ENCODE measurements at regions not wholly inside any gene's neighbourhood (a gene's known extent, or its start where the extent isn't known, plus 50 kb on each side); places are given as distances from the start of the nearest gene placed in this dataset.

DNA sequence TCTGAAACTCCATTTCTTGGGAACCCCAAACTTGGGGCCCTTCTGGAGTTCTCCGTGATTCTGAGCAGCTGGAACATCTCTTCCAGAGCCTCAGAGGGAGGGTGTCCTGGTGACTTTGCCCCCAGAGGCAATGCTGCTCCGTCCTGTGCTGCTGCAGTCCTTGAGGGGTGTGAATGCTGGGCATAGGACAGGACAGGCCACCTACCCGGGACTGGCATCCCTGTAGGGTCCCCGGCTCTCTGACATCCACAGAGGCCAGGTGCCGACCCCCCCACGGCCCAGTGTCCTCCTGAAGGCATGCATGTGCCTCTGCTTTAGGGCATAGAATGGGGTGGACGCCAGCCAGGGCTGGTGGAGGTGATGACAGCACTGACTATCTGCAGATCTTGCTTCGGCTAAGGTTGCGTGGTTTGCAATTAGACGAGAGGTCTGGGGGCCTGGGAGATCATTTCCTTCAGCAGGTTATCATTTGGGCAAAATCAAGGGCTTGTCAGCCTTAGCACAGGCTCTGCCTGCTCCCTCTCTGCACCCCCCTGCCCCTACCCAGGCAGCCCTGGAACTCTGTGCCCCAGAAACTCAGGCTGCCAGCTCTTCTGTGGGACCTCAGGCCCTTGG is 136.9 kb upstream of the GPR26 start:
- DNase-seq: no peak

DNA sequence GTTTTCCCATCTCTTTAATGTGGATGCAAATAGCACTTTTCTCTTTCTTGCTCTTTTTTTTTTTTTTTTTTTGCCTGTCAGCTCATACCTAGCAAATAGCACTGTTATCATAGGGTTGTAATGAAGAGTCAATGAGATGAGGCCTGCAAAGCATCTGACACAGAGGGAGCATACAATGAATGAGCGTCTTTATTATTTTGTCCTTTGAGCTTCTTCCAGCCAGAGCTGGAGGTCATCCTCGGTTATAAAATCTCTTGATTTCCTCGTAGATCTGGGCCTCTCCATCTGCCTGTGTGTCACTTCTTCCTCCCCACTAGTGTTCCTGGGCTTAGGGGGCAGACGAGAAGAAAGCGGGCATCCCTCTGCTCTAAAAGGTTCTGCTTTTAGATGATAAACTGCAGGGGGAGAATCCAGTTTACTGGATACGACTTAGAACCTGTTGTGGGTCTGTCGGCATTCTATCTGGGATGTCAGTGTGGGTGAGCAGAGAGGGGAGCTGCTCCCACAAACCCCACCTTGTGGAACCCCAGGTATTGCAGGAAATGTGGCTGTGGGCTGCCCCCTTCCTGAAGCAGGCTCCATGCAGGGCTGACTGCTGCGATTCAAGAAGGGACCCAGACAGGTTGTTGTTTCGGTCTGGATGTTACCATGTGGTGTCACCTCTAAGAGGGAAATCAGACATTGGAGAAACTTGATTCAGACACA is 135.8 kb upstream of the GPR26 start:
- no peak for DNase-seq

DNA sequence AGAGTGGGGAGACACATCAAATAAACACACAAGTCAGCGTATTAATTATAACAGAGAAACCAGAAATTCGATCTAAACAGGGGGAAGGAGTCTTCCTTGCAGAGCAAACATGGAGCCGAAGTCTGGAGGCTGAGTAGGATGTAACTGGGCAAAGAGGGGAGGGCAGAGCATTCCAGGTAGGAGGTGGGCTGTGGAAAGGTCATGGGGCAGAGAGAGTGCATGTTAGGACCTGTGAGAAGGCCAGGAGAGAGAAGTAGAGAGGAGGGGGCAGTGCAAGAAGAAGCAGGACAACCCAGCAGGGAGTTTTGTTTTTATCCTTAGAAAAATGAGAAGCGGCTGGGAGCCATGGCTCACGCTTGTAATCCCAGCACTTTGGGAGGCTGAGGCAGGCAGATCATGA is 130.8 kb upstream of the GPR26 start:
- no peak for DNase-seq

DNA sequence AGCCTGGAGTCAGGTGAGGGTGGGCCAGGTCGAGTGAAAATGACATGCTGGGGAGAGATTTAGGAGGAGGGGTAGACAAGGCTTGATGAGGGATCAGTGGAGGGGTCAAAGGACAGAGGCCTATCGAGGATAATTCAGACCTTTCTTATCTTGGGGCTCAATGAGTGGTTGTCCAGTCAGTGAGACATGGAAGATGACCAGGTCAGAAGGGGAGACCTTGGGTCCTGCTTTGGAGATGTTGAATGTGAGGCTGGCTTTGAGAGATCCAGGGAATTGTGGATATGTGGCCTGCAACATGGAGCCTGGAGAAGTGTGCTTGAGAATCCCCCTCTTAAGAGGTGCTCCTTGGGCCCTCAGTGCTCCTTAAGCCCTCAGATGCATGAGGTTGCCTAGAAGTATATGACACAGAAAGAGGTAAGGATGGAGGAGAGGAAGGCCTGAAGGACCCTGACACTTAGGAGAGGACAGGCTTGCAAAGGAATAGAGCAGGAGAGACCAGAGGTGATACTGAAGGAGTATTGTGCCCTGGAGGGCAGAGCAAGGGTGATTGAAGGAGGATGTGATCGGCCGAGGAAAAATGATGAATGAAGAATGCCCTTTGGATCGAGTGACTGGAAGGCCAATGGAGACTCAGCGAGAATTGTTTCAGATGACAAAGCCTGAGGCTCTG is 129.8 kb upstream of the GPR26 start:
- DNase-seq: no peak

GRCh38 chr10:123537188-123537961 is 128.8 kb upstream of the GPR26 start:
- no peak for DNase-seq

- no peak for DNase-seq
These were observed 127.5 kb upstream of the GPR26 start for GRCh38 chr10:123538401-123539320.

- no peak for DNase-seq
These were observed 121.2 kb upstream of the GPR26 start for GRCh38 chr10:123544986-123545385.

- DNase-seq: no peak
These were observed 117.4 kb upstream of the GPR26 start for GRCh38 chr10:123548770-123549169.

DNA sequence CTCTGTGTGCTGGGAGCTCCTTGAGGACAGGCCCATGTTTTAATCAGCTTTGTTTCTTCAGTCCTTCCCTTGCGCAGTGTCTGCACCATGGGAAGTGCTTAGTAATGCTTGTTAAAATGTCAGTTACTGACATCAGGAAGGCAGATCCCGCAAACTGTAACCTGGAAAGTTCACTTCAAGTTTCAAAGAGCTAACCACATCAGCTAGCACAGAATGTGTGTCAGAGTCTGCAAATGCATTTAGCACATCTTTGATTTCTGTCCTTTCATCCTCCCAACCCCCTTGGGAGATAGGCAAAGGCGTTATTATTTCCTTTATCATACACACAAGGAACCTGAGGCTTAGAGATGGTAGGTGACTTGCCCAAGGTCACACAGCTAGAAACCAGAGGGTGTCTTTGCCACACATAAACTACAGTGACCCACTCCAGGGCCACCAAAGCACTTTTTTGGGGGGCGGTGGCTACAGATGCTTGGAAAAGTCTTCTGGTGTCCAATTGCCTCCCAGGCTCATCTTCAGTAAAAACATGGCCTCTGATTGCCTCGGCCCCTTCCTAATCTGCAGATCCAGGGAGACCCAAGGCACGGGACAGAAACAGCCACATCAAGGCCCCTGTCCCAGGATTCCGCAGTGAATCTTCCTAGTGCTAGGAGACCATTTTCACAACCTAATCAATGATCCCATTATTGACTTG is 116.2 kb upstream of the GPR26 start:
- no peak for DNase-seq

DNA sequence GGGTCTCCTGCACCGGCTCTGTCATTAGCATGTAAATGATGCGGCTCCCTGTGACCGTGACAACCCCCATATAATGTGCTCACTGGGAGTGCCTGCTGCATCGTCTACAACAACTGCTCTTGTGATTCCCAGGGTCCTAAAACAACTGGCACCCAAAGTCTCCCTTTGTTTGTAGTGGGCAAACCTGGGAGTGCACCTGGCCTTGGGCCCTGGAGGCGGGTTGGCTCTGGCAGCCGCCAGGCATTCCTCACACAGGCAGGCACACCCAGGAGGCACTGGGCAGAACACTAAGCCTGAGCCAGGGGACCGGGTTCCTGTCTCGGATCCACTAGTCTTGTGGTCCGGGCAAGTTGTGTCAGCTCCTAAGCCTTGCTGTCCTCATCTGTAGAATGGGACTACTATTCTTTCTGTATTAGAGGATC is 115.5 kb upstream of the GPR26 start:
- no peak for DNase-seq

DNA sequence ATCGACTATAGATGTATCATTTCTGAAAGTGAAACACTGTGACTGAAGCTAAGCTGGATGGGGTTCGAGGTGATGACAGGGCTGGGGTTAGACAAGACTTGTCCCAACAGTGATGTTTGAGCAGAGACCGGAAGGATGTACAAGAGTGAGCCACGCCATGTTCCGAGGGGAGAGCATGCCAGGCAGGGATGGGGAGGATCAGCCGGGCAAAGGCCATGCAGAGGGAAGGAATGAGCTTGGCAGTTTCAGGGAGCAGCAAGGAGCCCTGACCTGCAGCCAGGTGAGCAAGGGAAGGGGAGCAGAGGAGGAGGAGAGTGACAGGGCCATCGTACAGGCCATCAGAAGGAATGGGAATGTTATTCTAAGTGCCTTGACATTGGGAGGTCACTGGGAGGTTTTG is 114.9 kb upstream of the GPR26 start:
- DNase-seq: no peak

DNA sequence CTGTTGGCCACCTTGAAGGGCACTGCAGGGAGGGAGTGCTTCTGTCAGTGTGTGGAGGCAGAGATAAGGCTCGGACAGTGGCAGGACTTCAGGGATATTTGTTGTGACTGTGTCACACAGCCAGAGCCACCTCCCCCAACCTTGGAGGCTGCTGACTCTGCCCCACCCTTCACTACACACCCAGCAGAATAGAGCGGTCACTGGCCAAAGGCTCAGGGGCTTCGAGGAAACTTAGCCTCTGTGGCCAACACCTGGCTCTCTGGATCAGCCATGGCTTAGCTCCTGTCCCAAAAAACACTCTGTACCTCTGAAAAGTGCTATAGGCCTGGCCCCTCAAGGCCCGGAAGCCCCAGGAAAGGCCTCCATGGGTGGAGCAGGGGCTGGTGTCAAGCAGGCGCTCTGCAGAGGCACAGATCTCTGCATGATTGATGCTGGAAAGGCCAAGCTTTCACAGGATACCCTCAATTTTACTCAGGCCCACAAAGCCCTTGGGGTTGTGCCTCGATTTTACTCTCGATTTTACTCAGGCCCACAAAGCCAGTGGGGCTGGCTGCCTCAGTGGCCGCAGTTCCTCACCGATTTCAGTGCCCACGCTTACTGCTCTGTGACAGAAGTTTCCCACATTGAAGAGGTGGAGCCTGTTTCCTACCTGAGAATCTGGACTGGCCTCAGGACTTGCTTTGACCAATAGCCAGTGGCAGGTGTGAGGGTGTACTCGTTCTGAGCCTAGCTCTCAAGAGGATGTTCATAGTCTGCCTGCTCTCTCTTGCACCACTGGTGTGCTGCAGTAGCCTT is 113.2 kb upstream of the GPR26 start:
- no peak for DNase-seq

DNA sequence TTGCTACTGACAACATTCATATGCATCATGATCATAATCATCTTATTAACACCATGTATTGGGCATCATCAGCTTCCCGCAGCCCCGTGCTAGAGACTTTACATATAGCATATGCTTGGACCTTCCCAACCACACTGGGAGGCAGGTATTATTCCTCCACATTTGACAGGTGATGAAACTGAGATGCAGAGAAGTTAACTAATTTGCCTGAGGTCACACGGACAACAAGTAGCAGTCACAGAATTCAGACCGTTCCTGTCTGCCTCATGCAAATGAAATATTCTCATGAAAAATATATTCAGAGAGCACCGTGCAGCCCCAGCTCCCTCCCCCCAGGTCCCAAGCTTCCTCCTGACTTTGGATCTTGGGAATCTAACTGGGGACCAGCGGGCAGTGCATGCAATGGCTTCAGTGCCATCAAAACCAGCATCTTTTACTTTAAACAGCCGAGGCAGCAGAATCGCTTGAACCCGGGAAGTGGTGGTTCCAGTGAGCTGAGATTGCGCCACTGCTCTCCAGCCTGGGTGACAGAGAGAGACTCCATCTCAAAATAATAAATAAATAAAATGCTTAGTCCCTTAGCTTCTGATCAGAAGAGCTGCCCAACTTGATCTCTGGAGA is 112.2 kb upstream of the GPR26 start:
- DNase-seq: no peak

DNA sequence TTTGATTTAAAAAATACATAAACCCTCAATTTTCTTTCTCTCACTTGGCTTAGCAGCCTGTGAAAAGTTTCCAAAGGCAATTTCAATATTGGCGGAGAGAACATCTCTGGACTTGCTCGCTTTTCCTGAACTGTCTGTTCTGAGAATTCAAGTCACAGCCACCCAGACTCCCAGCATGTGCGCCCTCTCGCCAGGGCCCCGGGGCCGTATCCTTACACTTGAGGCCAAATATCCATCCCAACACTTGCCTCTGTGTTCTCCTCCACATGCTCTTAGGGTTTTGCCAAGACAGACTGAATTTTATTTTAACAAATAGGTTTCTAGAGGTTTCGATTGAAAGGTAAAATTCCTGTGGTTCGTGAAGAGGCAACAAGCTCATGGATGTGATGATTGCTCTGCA is 111.5 kb upstream of the GPR26 start:
- no peak for DNase-seq

- no peak for DNase-seq
These were observed 110.5 kb upstream of the GPR26 start for GRCh38 chr10:123555616-123556015.

DNA sequence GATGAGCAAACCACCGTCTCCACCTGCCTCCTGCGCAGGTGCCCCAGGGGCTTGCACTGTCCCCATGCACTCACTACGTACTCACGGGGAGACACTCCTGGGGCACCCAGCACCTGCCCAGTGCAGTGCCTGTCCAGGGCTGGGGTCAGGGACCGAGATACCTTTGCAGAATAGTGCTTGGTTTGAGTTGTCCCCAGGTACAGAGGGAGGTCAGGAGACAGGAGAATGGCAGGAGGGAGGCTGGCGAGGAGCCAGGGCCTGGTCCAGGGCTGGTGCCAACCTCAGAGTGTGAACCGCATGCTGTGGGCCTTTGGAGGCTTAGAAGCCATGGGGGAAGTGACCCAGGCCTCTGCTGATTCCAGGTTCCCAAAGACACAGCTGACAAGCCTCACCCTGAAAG is 110.1 kb upstream of the GPR26 start:
- DNase-seq: no peak

- DNase-seq: no peak
These were observed 109.4 kb upstream of the GPR26 start for GRCh38 chr10:123556736-123557135.

DNA sequence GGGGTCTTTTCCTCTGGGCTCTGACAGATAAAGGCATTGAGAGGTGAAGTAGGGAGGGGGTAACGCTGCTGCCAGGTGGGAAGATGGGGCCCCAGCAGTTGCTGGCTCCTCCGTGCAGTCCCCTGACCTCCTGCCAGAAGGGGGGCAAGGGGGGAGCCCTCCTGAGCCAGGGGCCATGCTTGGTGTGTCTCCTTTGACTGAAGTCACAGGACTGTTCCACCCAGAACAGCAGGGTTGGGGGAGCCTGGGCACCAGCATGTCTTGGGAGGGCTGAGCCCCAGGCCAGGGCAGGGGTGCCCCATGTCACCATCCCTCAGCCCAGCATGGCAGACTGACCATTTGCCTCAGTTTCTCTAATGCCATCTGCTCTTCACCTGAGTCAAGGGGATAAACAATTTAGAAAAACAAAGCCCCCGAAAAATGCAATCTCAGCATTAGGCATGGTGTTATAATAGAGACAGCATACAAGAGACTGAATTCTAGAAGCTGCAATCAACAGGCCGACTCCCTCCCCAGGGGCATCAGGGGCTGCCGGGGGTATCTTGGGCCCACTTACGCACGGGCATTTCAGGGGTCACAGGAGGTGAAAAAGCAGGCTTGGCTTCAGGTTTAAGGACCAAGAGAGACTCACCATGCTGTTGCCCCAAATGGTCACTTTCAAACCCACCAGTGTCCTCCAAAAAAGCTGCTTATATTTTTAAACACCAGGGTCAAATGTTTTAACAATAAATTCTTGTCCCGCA is 108.6 kb upstream of the GPR26 start:
- DNase-seq: no peak

- DNase-seq: no peak
These were observed 107.5 kb upstream of the GPR26 start for GRCh38 chr10:123558651-123559050.
